ENCODE measurements at regions not wholly inside any gene's neighbourhood (a gene's known extent, or its start where the extent isn't known, plus 50 kb on each side); places are given as distances from the start of the nearest gene placed in this dataset.

- TF ChIP-seq CTCF (IDR thresholded peaks at IDR 0.05) (no peak), POLR2A (IDR thresholded peaks at IDR 0.05) (no peak)
These were observed 696.9 kb upstream of the EPHA5 start for GRCh38 chr4:66367043-66367660.

Measured in uterus (tissue), 2 donors.